H1 (cell line): ENCODE measurements at regions not wholly inside any gene's neighbourhood (a gene's known extent, or its start where the extent isn't known, plus 50 kb on each side); places are given as distances from the start of the nearest gene placed in this dataset.

Experiments used
- CTCF ChIA-PET: fragments of 300-600 bp; sonication (Branson Sonifier 250); formaldehyde crosslinking; loops from one replicate; lab custom pipeline; 2021; ENCODE audit not compliant: partially characterized antibody; lab: Charles Lee
- POLR2A ChIA-PET: fragments of 300-600 bp; sonication (Branson Sonifier 250); formaldehyde crosslinking; loops from one replicate; lab custom pipeline; 2021; ENCODE audit warnings: inconsistent platforms; ENCODE audit not compliant: partially characterized antibody; lab: Charles Lee
- DNase-seq, 2 experiments: peaks; one replicate each; pipeline versions ENCODE4 v3.0.0 to v3.0.0-alpha.2; 2010 to 2022; ENCODE audit warnings: low spot score in 2 of 2, low read depth in 1 of 2, mixed read lengths in 1 of 2
- FAIRE-seq: peaks from 2 replicates; lab custom pipeline; 2011; peaks lifted over from hg19 to GRCh38; lab: Jason Lieb, UNC
- H2AFZ ChIP-seq: 2 replicates; pipeline ENCODE4 v1.8.1; 2012; ENCODE audit warnings: low read length, inconsistent platforms
- H2AK5ac ChIP-seq: 2 replicates; pipeline ENCODE4 v1.6.1; 2013; ENCODE audit warnings: low read depth, low read length
- H2BK120ac ChIP-seq: replicated peaks from 2 replicates; pipeline ENCODE3; 2013; ENCODE audit warnings: low read depth, low read length, inconsistent platforms
- H2BK12ac ChIP-seq: 2 replicates; pipeline ENCODE4 v1.6.1; 2013; ENCODE audit warnings: low read depth, low read length
- H2BK15ac ChIP-seq: 2 replicates; pipeline ENCODE4 v1.6.1; 2013; ENCODE audit warnings: low read length
- H2BK20ac ChIP-seq: 2 replicates; pipeline ENCODE4 v1.6.1; 2013; ENCODE audit warnings: low read length
- H2BK5ac ChIP-seq: 2 replicates; pipeline ENCODE4 v1.6.1; 2013; ENCODE audit warnings: low read depth, low read length
- H3K14ac ChIP-seq: 2 replicates; pipeline ENCODE4 v1.6.1; 2013; ENCODE audit warnings: inconsistent platforms; ENCODE audit not compliant: insufficient read length
- H3K18ac ChIP-seq: 2 replicates; pipeline ENCODE4 v1.6.1; 2013; ENCODE audit warnings: low read length; ENCODE audit errors: extremely low read depth
- H3K23ac ChIP-seq: 2 replicates; pipeline ENCODE4 v1.6.1; 2013; ENCODE audit warnings: inconsistent platforms; ENCODE audit not compliant: insufficient read length
- H3K23me2 ChIP-seq: 2 replicates; pipeline ENCODE4 v1.6.1; 2013; ENCODE audit warnings: low read depth, low read length
- H3K27ac ChIP-seq: 2 replicates; pipeline ENCODE4 v1.6.1; 2011; ENCODE audit warnings: low read depth, low read length, inconsistent platforms
- H3K27me3 ChIP-seq, 4 experiments: replicated peaks in 1 of 4; 1 replicate in 1 of 4; 2 replicates in 3 of 4; pipeline versions ENCODE4 v1.6.1 to v1.8.1; 2011 to 2013; ENCODE audit warnings: low read length in 3 of 4, mild to moderate bottlenecking in 3 of 4, inconsistent platforms in 2 of 4, mixed read lengths in 2 of 4, moderate library complexity in 1 of 4; ENCODE audit not compliant: control insufficient read depth in 3 of 4, insufficient read depth in 3 of 4; ENCODE audit errors: extremely low read depth in 1 of 4
- H3K36me3 ChIP-seq, 4 experiments: 2 replicates each; pipeline versions ENCODE4 v1.6.1 to v1.8.1; 2011 to 2013; ENCODE audit warnings: mild to moderate bottlenecking in 4 of 4, low read length in 3 of 4, moderate library complexity in 2 of 4, control low read depth in 1 of 4, inconsistent platforms in 1 of 4; ENCODE audit not compliant: insufficient read depth in 4 of 4, control insufficient read depth in 2 of 4
- H3K4ac ChIP-seq: replicated peaks from 2 replicates; pipeline ENCODE3; 2013; ENCODE audit warnings: low read length, low read depth, mixed read lengths, inconsistent platforms; ENCODE audit not compliant: insufficient read length
- H3K4me1 ChIP-seq, 4 experiments: replicated peaks in 1 of 4; 1 replicate in 1 of 4; 2 replicates in 3 of 4; pipeline versions ENCODE4 v1.6.1 to v1.8.1; 2011 to 2013; ENCODE audit warnings: low read length in 3 of 4, inconsistent platforms in 2 of 4, mixed read lengths in 1 of 4; ENCODE audit not compliant: insufficient read depth in 4 of 4, control insufficient read depth in 3 of 4
- H3K4me2 ChIP-seq, 2 experiments: 2 replicates each; pipeline versions ENCODE4 v1.6.1 to v1.8.1; 2011 to 2013; ENCODE audit warnings: low read depth in 2 of 2, low read length in 2 of 2, control low read depth in 1 of 2, inconsistent platforms in 1 of 2, mild to moderate bottlenecking in 1 of 2; ENCODE audit not compliant: insufficient read depth in 1 of 2
- H3K4me3 ChIP-seq, 4 experiments: fragments of 200-600, 300-600 bp in 1 of 4; sonication (generic), shearing (Covaris generic), sonication (Bioruptor Twin) in 1 of 4; 2 replicates each; pipeline versions ENCODE4 v1.5.1 to v1.8.1; 2011 to 2016; ENCODE audit warnings: low read length in 4 of 4, low read depth in 3 of 4, control low read depth in 2 of 4, inconsistent platforms in 2 of 4, mild to moderate bottlenecking in 2 of 4, mixed read lengths in 1 of 4, moderate library complexity in 1 of 4; ENCODE audit not compliant: insufficient read depth in 2 of 4; ENCODE audit errors: extremely low read depth in 1 of 4
- H3K56ac ChIP-seq: replicated peaks from 2 replicates; pipeline ENCODE3; 2013; ENCODE audit warnings: low read depth, mild to moderate bottlenecking, mixed read lengths, low read length, inconsistent platforms; ENCODE audit not compliant: insufficient read length
- H3K79me1 ChIP-seq: 2 replicates; pipeline ENCODE4 v1.6.1; 2013; ENCODE audit warnings: low read depth, low read length, control low read depth
- H3K79me2 ChIP-seq, 2 experiments: 2 replicates each; pipeline versions ENCODE4 v1.6.1 to v1.8.1; 2012 to 2013; ENCODE audit warnings: low read length in 2 of 2, mild to moderate bottlenecking in 2 of 2, inconsistent platforms in 1 of 2; ENCODE audit not compliant: insufficient read depth in 2 of 2, control insufficient read depth in 1 of 2
- H3K9ac ChIP-seq, 4 experiments: replicated peaks in 1 of 4; 1 replicate in 1 of 4; 2 replicates in 3 of 4; pipeline versions ENCODE4 v1.6.1 to v1.8.1; 2011 to 2013; ENCODE audit warnings: low read depth in 3 of 4, low read length in 3 of 4, control low read depth in 2 of 4, mild to moderate bottlenecking in 2 of 4, moderate library complexity in 2 of 4, inconsistent platforms in 1 of 4; ENCODE audit errors: extremely low read depth in 1 of 4
- H3K9me3 ChIP-seq, 2 experiments: 2 replicates each; pipeline versions ENCODE4 v1.6.1 to v1.8.1; 2012 to 2013; ENCODE audit warnings: mild to moderate bottlenecking in 2 of 2, moderate library complexity in 2 of 2, control low read depth in 1 of 2, inconsistent platforms in 1 of 2, low read depth in 1 of 2, low read length in 1 of 2, mixed read lengths in 1 of 2; ENCODE audit not compliant: insufficient read depth in 2 of 2
- H4K20me1 ChIP-seq, 2 experiments: replicated peaks in 1 of 2; 2 replicates each; pipeline versions ENCODE3 to v1.8.1; 2011 to 2013; ENCODE audit warnings: inconsistent platforms in 2 of 2, low read length in 2 of 2, mild to moderate bottlenecking in 1 of 2; ENCODE audit not compliant: insufficient read depth in 2 of 2, control insufficient read depth in 1 of 2
- H4K5ac ChIP-seq: 2 replicates; pipeline ENCODE4 v1.6.1; 2013; ENCODE audit warnings: low read length, low read depth, mixed read lengths, inconsistent platforms; ENCODE audit not compliant: insufficient read length
- H4K8ac ChIP-seq: 2 replicates; pipeline ENCODE4 v1.8.0; 2013; ENCODE audit warnings: mild to moderate bottlenecking, moderate library complexity, low read length, inconsistent platforms; ENCODE audit not compliant: insufficient read depth; ENCODE audit errors: extremely low read depth
- H4K91ac ChIP-seq: replicated peaks from 2 replicates; pipeline ENCODE3; 2013; ENCODE audit warnings: low read length, mixed read lengths, inconsistent platforms; ENCODE audit not compliant: insufficient read length
- PHF8 ChIP-seq: fragments of 200-600 bp; sonication (generic); conservative IDR thresholded peaks from 2 replicates; pipeline ENCODE4 v1.7.1; 2012; ENCODE audit warnings: low read depth, mild to moderate bottlenecking, inconsistent platforms, low read length, moderate library complexity
- WGBS, 2 experiments: shearing (Covaris generic) in 1 of 2; methylation state at CpG; one replicate each; pipeline versions ENCODE4 v1.1.6 to v1.1.7; 2013 to 2015; ENCODE audit warnings: low lambda C conversion rate in 2 of 2, mixed read lengths in 2 of 2, inconsistent platforms in 1 of 2, low coverage in 1 of 2, missing lambda C conversion rate in 1 of 2; ENCODE audit not compliant: insufficient replicate concordance in 2 of 2, insufficient coverage in 1 of 2, insufficient read length in 1 of 2; ENCODE audit errors: extremely low coverage in 1 of 2, missing lambda C conversion rate in 1 of 2; 5-methylcytosine and 5-hydroxymethylcytosine counted together
- TF ChIP-seq, protein P1 (sequence below): IDR thresholded peaks from 2 replicates; pipeline ENCODE4 v1.6.1; 2011; ENCODE audit warnings: low read length, improper control_type of control experiment

DNA sequence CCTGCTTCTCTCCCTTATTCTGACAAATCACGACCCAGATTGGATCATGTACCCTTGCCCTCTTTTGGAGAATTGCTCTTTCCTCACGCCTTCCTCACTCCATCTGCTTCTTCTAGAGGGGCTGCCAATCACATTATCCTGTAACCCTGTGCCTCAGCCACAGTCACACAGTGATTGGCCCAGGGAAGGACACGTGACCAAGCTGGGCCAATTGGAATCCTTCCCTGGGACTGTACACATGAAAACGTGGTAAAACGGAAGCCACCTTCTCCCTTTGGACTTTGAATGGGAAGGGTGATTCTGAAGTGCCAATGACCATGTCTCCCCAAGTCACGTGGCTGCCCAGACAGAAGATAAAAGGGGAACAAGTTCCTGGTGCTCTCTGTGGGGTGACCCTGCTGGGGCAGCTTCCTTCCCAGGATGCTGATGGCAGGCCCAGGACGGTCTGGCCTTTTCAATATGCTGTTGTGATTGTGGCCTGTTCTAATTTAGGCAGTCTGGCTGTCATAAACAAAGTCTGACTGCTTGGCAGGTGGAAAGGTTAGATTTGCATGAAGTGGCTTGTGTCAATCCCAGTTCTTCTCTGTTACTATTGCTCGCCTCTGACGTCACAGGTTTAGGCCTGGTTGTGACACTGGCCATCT is 92.9 kb downstream of the UBIAD1 start:
- DNase-seq, result no peak

More for the DNA sequence above, 92.9 kb downstream of the UBIAD1 start:
- Histone ChIP-seq H4K91ac (no peak overlapping the region), H2AK5ac (0 out of 2 replicates have a peak overlapping the region, but pooled peaks have one; percentile 13), H2BK20ac (no peak overlapping the region), H2AFZ (peak overlapping the region; percentile 11; the same call in 1 of the 2 replicates), H2BK15ac (peak overlapping the region; percentile 53; the same call in 1 of the 2 replicates), H4K20me1 (no peaks in the 10 kb centered on the region), H3K4me2 (no peak overlapping the region), H3K56ac (no peak overlapping the region), H4K5ac (no peak overlapping the region), H3K9me3 (no peaks in the 10 kb centered on the region), H2BK120ac (no peak overlapping the region), H3K23ac (no peak overlapping the region), H2BK5ac (no peak overlapping the region), H3K79me1 (no peaks in the 10 kb centered on the region), H3K4ac (no peak overlapping the region), H3K14ac (no peak overlapping the region), H4K8ac (no peak overlapping the region), H3K9ac (no peak overlapping the region), H3K27ac (no peak overlapping the region), H3K23me2 (no peaks in the 10 kb centered on the region), H3K79me2 (no peaks in the 10 kb centered on the region), H3K18ac (no peak overlapping the region), H3K4me3 (no peak overlapping the region), H3K36me3 (no peaks in the 10 kb centered on the region), H2BK12ac (no peak overlapping the region), H3K4me1 (peaks cover 0 to 3% (median 1%) of the 10 kb centered on the region in 4 experiments; a peak in 2 of 7 replicates), H3K27me3 (no peaks in the 10 kb centered on the region)
- ChIA-PET CTCF (interaction anchor here (1.4 to 6.0 kb wide), 2 partner anchors 10 to 14 kb away, joined by 3 to 34 read pairs; no protein-coding TSS in a partner anchor), POLR2A (no interaction called here)
- WGBS, 2 experiments, result 89% methylated on average over 9 of the region's 9 CpGs; no CpG with 5 or more reads in 1 of the 2 experiments
- TF ChIP-seq, protein P1, sequence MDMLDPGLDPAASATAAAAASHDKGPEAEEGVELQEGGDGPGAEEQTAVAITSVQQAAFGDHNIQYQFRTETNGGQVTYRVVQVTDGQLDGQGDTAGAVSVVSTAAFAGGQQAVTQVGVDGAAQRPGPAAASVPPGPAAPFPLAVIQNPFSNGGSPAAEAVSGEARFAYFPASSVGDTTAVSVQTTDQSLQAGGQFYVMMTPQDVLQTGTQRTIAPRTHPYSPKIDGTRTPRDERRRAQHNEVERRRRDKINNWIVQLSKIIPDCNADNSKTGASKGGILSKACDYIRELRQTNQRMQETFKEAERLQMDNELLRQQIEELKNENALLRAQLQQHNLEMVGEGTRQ, result 0 out of 2 replicates have a peak, but pooled peaks have one; percentile 20
- no peak for TF ChIP-seq PHF8
- FAIRE-seq, result no peak
